ENCODE measurements at regions not wholly inside any gene's neighbourhood (a gene's known extent, or its start where the extent isn't known, plus 50 kb on each side); places are given as distances from the start of the nearest gene placed in this dataset.
"Not testable (repeated sequence)": the region's sequence is repeated elsewhere in the genome, so short reads cannot be mapped to it uniquely, and the experiment has no call there.

DNA sequence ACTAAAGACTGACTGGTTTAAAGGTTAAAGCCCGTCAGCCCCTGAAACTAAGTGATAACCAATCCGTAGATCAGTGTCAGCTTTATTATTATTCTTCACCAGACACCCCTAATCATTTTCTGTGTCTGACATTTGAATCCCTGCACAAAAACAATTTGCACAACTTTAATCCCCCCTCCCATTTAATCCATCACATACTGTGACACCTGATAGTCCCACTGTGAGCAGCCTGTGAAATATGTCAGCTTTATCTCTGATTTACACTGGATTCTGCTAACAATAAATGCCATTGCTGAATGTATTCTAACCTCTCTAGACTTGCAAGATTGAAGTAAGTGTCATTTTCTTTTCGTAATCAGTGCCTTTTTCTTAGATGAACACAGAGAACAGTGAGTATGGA is 2089.0 kb upstream of the RAG2 start:
- Histone ChIP-seq H4K20me1 (no peaks in the 10 kb centered on the region), H3K4me3 (no peak overlapping the region), H3K4me1 (no peaks in the 10 kb centered on the region), H3K9ac (no peak overlapping the region), H3K9me3 (replicated peaks in 1 of 11) (no peaks in the 10 kb centered on the region), H3K36me3 (no peaks in the 10 kb centered on the region), H3K27ac (no peak overlapping the region), H3K27me3 (no peaks in the 10 kb centered on the region), H3K4me2 (no peak overlapping the region)
- no peak for TF ChIP-seq Cebpa-rat (IDR thresholded peaks at IDR 0.05)

DNA sequence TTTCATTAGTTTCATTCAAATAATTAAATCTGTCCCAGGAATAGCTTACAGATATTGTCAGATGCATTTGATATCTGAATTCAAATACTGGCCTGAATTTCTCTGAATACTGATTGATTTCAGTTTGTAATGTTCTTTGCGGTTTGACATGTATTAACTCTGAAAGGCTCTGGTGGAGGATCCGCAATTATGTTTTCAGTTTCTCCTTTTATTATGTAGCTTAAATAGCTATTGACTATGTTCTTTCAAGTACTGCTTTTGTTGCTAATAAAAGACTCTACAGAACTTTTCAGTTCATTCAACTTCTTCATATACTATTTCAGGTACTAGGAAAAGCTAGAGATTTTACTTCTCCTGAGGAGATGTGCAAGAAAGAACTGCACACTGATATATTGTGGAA is 2085.4 kb upstream of the RAG2 start:
- Histone ChIP-seq H3K27me3 (no peaks in the 10 kb centered on the region), H4K20me1 (no peaks in the 10 kb centered on the region), H3K36me3 (no peaks in the 10 kb centered on the region), H3K9ac (no peak overlapping the region), H3K4me2 (no peak overlapping the region), H3K9me3 (replicated peaks in 1 of 11) (no peaks in the 10 kb centered on the region), H3K27ac (no peak overlapping the region), H3K4me3 (no peak overlapping the region), H3K4me1 (no peaks in the 10 kb centered on the region)
- no peak for TF ChIP-seq Cebpa-rat (IDR thresholded peaks at IDR 0.05)

DNA sequence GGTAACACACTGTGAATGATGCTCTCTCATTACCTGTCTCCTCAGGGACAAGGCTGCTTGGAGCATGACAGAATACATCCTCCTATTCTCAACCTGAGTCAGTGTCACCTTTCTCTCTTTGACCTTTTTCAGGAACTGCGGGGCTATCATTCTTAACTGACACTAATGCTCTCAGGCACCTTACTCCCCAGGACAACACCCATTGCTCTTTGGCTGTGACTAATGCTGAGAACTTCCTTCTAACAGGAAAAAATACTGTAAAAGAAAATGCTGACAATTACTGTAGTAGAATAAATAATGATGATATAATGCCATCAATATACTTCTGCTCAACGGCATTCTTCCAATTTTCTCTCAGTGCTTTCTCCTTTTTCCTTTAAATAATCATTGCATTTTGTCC is 2082.7 kb upstream of the RAG2 start:
- Histone ChIP-seq H3K4me3 (no peak overlapping the region), H3K36me3 (no peaks in the 10 kb centered on the region), H3K9ac (no peak overlapping the region), H3K4me2 (no peak overlapping the region), H3K4me1 (no peaks in the 10 kb centered on the region), H3K27me3 (no peaks in the 10 kb centered on the region), H4K20me1 (no peaks in the 10 kb centered on the region), H3K9me3 (replicated peaks in 1 of 11) (no peaks in the 10 kb centered on the region), H3K27ac (no peak overlapping the region)
- no peak for TF ChIP-seq Cebpa-rat (IDR thresholded peaks at IDR 0.05)

DNA sequence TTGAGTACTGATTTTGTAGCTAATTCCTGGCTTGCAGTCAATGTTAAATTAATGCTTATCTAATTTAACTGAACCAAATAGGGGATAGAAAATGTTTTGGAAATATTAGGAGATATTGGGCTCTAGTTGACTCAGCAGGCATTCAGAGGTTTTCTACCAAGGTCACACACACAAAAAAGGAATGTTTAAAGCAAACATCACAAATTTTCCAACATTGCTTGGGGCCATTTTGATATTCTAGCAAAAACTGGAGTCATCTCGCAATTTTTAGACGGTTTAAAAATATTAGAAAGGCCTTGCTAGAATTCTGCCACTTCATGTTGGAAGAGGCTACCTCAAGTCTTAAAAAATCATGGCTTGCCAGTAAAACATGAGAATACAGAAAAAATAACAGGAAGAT is 2082.1 kb upstream of the RAG2 start:
- H4K20me1 ChIP-seq = no peaks in the 10 kb centered on the region
- no peak overlapping the region for H3K4me3 ChIP-seq
- no peak for TF ChIP-seq Cebpa-rat (IDR thresholded peaks at IDR 0.05)
- H3K27ac ChIP-seq = no peak overlapping the region
- no peaks in the 10 kb centered on the region for H3K9me3 ChIP-seq (replicated peaks in 1 of 11)
- H3K9ac ChIP-seq = no peak overlapping the region
- no peak overlapping the region for H3K4me2 ChIP-seq
- no peaks in the 10 kb centered on the region for H3K27me3 ChIP-seq
- no peaks in the 10 kb centered on the region for H3K4me1 ChIP-seq
- no peaks in the 10 kb centered on the region for H3K36me3 ChIP-seq

DNA sequence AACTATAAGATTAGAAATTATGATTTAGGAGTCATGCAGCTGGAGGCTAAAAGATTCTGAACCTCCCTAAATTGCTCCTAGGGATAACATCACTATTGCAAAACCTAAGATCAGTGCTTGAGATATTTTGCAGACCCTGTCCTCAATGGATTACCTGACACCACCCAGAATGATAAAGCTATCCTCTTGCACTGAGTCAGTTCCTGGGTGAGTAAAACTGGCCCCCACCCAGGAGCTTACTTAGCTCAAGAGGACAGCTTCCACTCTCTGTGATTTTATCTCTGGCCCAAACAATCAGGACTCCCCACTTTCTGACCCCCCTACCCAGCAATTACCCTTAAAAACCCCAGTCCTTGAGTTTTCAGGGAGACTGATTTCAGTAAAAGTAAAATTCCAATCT is 2074.4 kb upstream of the RAG2 start:
- no peaks in the 10 kb centered on the region for H3K36me3 ChIP-seq
- no peak overlapping the region for H3K4me3 ChIP-seq
- no peaks in the 10 kb centered on the region for H3K4me1 ChIP-seq
- no peaks in the 10 kb centered on the region for H3K9me3 ChIP-seq (replicated peaks in 1 of 11)
- no peak overlapping the region for H3K27ac ChIP-seq
- H3K9ac ChIP-seq = no peak overlapping the region
- H3K27me3 ChIP-seq = no peaks in the 10 kb centered on the region
- no peak overlapping the region for H3K4me2 ChIP-seq
- no peak for TF ChIP-seq Cebpa-rat (IDR thresholded peaks at IDR 0.05)
- H4K20me1 ChIP-seq = no peaks in the 10 kb centered on the region

DNA sequence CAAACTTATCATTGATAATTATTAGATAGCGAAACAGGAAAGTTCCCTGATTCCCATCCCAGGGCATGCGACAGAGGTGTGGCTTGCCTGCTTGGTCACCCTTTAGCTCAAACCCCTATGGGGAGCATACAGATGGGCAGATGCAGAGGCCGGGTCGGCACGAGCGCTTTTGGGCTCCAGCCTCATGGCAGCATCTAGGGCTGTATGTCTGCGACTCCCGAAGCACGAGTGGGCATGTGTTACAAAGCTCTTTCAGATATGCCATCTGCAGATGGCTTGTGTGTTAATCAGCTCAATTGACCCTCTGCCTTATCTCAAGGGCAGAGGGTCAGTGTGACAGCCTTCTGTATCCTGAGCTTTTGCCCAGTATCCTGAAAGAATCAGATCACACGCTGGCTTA is 2069.3 kb upstream of the RAG2 start:
- no peak for TF ChIP-seq Cebpa-rat (IDR thresholded peaks at IDR 0.05)
- no peaks in the 10 kb centered on the region for H3K9me3 ChIP-seq (replicated peaks in 1 of 11)
- H3K4me1 ChIP-seq = no peaks in the 10 kb centered on the region
- no peaks in the 10 kb centered on the region for H3K27me3 ChIP-seq
- H3K4me2 ChIP-seq = no peak overlapping the region
- H3K27ac ChIP-seq = no peak overlapping the region
- no peaks in the 10 kb centered on the region for H3K36me3 ChIP-seq
- H4K20me1 ChIP-seq = no peaks in the 10 kb centered on the region
- H3K4me3 ChIP-seq = no peak overlapping the region
- H3K9ac ChIP-seq = no peak overlapping the region

DNA sequence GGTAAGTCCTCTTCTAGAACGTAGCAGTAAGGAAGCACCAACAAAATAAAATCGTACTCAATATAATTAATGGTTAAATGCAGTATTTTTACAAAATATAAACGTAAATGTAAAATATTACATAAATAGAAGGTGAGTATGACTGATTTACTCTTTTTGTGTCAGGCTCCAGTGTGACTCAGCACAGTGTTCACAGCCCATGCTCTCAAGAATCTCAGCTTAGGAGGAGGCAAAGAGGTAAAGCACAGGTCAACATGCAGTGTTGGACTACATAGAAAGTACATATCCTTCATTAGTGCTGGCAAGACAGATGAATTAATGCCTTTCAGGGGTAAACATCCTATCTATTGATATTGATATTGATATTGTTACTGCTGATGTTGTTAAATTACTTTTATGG is 2050.6 kb upstream of the RAG2 start:
- Histone ChIP-seq H3K4me2 (no peak overlapping the region), H3K9ac (no peak overlapping the region), H3K4me1 (no peaks in the 10 kb centered on the region), H4K20me1 (no peaks in the 10 kb centered on the region), H3K27ac (no peak overlapping the region), H3K4me3 (no peak overlapping the region), H3K27me3 (no peaks in the 10 kb centered on the region), H3K36me3 (no peaks in the 10 kb centered on the region), H3K9me3 (replicated peaks in 1 of 11) (no peaks in the 10 kb centered on the region)
- TF ChIP-seq Cebpa-rat (IDR thresholded peaks at IDR 0.05) = no peak

DNA sequence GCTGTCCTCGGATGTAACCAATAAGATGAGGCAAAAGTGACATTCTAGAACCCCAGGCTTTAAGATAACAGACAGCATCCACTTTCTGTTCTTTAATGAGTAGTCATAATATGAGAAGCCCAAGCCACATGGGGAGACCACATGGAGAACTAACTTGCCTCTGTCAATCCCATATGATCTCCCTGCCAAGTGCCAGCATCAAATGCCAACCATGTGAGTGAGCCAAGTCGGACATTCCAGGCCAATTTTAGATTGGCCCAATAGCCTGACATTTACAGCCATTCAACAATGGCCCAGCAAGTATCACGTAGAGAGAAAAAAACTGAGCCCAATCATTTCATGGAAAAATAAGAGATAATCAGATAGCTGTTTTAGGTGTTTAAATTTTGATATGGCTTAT is 2048.3 kb upstream of the RAG2 start:
- H3K4me1 ChIP-seq = no peaks in the 10 kb centered on the region
- H3K27ac ChIP-seq = no peak overlapping the region
- no peak overlapping the region for H3K4me2 ChIP-seq
- no peak overlapping the region for H3K4me3 ChIP-seq
- no peak overlapping the region for H3K9ac ChIP-seq
- no peak for TF ChIP-seq Cebpa-rat (IDR thresholded peaks at IDR 0.05)
- H3K9me3 ChIP-seq (replicated peaks in 1 of 11) = 0 out of 22 replicates have a peak, but pooled peaks cover 0 to 3% (median 0%) of the 10 kb centered on the region in 11 experiments
- H3K27me3 ChIP-seq = no peaks in the 10 kb centered on the region
- no peaks in the 10 kb centered on the region for H4K20me1 ChIP-seq
- no peaks in the 10 kb centered on the region for H3K36me3 ChIP-seq

DNA sequence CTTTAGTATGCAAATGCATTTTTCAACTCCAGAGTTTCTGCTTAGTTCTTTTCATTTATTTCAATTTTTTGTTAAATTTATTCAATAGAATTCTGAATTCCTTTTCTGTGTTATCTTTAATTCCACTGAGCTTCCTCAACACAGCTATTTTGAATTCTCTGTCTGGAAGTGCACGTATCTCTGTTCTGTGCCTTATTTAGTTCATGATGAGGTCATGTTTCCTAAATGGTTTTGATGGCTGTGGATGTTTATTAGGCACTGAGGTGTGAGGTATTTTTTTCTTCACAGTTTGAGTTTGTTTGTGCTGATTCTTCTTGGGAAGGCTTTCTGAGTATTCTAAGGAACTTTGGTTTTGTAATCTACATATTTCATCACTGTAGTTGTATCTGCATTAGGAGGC is 2042.8 kb upstream of the RAG2 start:
- no peaks in the 10 kb centered on the region for H3K4me1 ChIP-seq
- H3K9me3 ChIP-seq (replicated peaks in 1 of 11) = 0 out of 22 replicates have a peak, but pooled peaks cover 0 to 3% (median 0%) of the 10 kb centered on the region in 11 experiments
- no peak overlapping the region for H3K9ac ChIP-seq
- no peaks in the 10 kb centered on the region for H3K36me3 ChIP-seq
- H3K4me3 ChIP-seq = no peak overlapping the region
- no peak overlapping the region for H3K27ac ChIP-seq
- no peak for TF ChIP-seq Cebpa-rat (IDR thresholded peaks at IDR 0.05)
- no peaks in the 10 kb centered on the region for H4K20me1 ChIP-seq
- H3K27me3 ChIP-seq = no peaks in the 10 kb centered on the region
- H3K4me2 ChIP-seq = no peak overlapping the region

DNA sequence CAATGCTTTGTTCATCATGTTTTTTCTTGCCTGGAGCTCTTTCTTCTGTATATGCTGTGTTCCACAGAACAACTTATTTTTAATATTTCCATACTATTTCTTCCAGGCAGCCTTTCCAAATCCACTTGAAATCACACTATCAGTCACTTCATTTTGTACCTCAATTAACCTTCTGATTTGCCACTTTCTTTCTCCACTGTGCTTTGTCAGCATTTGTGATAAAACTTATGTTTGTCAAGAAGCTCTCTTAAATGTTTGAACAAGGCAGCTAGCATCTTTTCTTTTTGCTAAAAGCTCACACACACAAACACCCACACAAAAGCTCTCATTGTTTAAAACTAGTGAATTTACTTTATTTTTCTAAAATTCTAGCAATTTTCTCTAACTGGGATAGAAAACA is 2014.7 kb upstream of the RAG2 start:
- no peak overlapping the region for H3K27ac ChIP-seq
- H3K27me3 ChIP-seq = no peaks in the 10 kb centered on the region
- H3K4me3 ChIP-seq = no peak overlapping the region
- no peaks in the 10 kb centered on the region for H3K36me3 ChIP-seq
- H3K9ac ChIP-seq = no peak overlapping the region
- H3K9me3 ChIP-seq (replicated peaks in 1 of 11) = peaks cover 0 to 10% (median 5%) of the 10 kb centered on the region in 11 experiments; a peak in 7 of 22 replicates
- peaks cover 0 to 8% (median 0%) of the 10 kb centered on the region in 10 experiments; a peak in 2 of 20 replicates for H3K4me1 ChIP-seq
- H3K4me2 ChIP-seq = no peak overlapping the region
- TF ChIP-seq Cebpa-rat (IDR thresholded peaks at IDR 0.05) = no peak
- no peaks in the 10 kb centered on the region for H4K20me1 ChIP-seq

DNA sequence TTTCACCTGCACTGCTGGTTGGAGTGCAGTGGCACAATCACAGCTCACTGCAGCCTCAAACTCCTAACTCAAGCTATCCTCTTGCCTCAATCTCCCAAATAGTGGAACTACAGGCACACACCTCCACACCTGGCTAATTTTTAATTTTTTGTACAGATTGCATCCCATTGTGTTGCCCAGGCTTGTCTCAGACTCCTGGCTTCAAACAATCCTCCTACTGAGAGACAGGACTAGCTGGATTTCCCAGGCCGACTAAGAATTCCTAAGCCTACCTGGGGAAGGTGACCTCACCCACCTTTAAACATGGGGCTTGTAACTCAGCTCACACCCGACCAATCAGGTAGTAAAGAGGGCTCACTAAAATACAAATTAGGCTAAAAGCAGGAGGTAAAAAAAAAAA is 2003.3 kb upstream of the RAG2 start:
- H3K9me3 ChIP-seq (replicated peaks in 1 of 11); H4K20me1 ChIP-seq; H3K27me3 ChIP-seq; H3K36me3 ChIP-seq; H3K9ac ChIP-seq; H3K27ac ChIP-seq; H3K4me2 ChIP-seq; H3K4me1 ChIP-seq; H3K4me3 ChIP-seq: not testable (repeated sequence)

All from BLaER1 treated with 17β-estradiol and CSF1 and Interleukin-3, amounts not matched to agents 10 nM and 100 nM (cell line).